Esophagus squamous epithelium (tissue), 4 donors: ENCODE measurements at regions not wholly inside any gene's neighbourhood (a gene's known extent, or its start where the extent isn't known, plus 50 kb on each side); places are given as distances from the start of the nearest gene placed in this dataset.

Experiments
- CTCF ChIP-seq, 6 experiments: fragments of 450-650 bp in 4 of 6; fragments of 200-600 bp in 2 of 6; sonication (generic) in 2 of 6; IDR thresholded peaks; one replicate each; pipeline ENCODE4 v1.5.1; 2016 to 2019; ENCODE audit warnings: antibody characterized with exemption in 6 of 6, mild to moderate bottlenecking in 4 of 6, moderate library complexity in 4 of 6
- POLR2A ChIP-seq, 4 donors: fragments of 450-650 bp; IDR thresholded peaks; one replicate each; pipeline ENCODE4 v1.6.1; 2017; ENCODE audit warnings: antibody characterized with exemption in 4 of 4, mild to moderate bottlenecking in 4 of 4, moderate library complexity in 3 of 4

GRCh38 chr18:10318691-10318970, 135.8 kb upstream of the APCDD1 start:
- no peak for TF ChIP-seq CTCF (IDR thresholded peaks at IDR 0.05)
- no peak for TF ChIP-seq POLR2A (IDR thresholded peaks at IDR 0.05)
